CD4-positive, alpha-beta T cell treated with Interleukin-17A for 1 hour (primary cell): ENCODE measurements at regions not wholly inside any gene's neighbourhood (a gene's known extent, or its start where the extent isn't known, plus 50 kb on each side); places are given as distances from the start of the nearest gene placed in this dataset.

Experiments
- DNase-seq: peaks from one replicate; pipeline ENCODE4 v3.0.0-alpha.2; 2020

DNA sequence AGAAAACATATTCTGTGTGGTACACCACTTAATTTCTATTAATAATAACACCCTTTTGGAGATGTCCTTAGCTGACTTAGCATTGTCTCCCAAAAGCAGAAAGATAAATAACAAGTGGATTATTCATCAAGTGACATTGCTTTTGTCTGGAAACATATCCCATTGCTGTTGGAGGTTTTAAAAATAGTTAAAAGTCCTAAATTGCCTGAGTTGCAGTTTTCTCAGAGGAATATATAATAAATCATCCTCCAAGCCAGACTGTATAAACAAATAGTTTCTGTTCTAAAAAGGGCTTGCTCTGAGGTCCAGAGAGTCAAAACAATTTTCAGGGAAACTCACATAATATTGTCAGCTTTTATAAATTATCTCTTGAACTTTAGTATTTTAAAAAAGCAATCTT is 60.4 kb upstream of the CD96 start:
- DNase-seq: no peak

DNA sequence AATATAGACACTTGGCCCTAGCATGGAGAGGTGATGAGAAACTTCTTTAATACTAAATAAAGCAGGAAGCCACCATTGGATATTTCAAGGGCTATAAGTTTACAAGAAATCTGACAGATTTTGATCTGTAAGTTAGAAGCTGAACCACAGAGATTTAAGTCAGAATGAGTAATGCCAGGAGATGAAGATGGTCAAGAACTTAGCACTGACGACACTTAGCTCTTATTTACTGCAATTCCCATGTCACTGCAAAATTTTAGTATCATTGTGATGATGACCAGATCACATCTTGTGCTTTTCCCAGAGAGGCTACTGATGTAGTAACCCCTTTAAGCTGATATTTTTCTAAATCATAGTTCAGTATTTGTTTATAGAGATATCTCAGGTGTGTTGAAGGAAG is 59.4 kb upstream of the CD96 start:
- no peak for DNase-seq

DNA sequence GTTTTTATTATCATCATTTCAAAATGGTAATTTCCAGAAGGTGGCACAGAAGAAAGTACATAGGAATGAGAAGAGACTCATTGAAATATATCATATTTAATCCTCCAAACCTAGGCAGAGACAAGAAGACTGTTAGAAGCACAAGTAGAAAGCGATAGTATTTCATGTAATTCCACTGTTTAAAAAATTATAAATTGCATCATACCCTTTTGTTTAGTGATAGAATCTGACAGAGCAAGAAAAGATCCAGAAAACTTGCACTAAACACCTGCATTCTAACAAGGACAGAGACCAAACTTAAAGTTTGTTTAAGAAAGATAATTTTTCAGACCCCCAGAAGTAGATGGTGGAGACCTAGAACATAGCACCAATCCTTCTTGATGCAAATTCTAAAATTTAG is 56.9 kb upstream of the CD96 start:
- DNase-seq: no peak
